ENCODE measurements at regions not wholly inside any gene's neighbourhood (a gene's known extent, or its start where the extent isn't known, plus 50 kb on each side); places are given as distances from the start of the nearest gene placed in this dataset.
A peak's percentile ranks its signal among the peaks of the same experiment; 100 is the strongest.

DNA sequence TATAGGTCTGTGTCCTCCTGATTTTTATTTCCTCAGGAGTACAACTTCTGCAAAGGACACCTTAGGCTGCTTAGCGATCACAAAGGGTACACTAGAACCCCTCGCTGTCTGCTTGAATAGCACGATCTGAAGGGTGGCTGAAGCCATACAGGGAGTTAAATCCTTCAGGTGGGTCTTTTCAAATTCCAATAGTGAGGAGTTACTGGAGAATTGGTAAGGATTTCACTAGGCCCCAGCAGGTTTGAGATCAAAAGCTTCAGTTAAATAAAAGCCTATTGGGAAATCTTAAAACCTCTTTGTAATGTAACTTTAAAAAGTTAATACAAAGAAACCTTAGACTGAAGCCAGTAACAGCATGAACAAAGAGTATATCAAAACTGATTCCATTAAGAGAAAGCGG is 613.1 kb downstream of the ZEB2 start:
- no peak for DNase-seq

DNA sequence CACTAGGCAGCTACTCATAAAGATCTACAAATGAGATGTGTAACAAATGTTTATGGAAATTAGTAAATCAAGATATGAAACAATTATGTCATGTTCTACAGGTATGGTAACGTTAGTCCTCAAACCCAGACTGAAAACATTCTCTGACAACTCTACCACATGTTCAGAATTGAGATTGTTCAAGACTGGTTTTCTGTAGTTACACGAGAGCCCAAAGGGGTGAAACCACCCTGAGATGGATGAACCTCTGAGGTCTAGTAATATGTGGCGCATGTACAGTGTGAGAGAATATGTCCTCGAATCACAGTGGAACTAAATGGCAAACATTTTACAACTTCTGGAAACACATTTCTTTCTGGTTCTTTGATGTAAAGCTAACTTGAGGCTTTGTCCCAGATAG is 614.3 kb downstream of the ZEB2 start:
- no peak for DNase-seq

DNA sequence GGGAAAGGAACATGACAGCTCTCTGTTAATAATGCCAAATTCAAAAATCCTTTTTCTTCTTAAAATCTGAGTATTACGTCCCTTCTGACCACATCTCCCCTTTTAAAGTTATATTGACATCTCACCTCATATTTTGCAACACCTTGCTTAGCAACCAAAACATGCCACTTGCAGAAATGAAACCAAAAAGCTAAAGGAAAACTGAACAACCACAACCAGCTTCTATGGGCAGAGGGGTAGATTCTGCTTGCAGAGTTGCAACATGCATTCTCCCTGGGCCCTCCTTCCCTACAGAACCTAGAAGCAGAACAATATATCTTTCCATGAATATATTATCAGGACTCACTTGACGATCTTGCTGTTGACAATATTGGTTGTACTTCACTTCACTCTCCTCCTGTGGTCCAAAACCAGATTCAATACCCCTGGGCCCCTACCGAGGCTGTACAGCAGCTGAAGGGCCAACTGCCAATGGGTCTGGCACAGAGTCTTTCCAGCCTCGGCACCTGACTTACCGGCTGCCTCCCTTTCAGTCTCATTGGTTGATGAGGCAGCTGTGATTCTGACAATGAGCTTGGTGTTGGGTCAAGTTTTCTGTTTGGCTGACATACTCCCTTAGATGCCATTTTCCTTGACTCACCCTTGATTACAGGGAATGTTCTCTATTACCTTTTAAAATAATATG is 616.6 kb downstream of the ZEB2 start:
- peak; percentile 6 to 47 for DNase-seq

DNA sequence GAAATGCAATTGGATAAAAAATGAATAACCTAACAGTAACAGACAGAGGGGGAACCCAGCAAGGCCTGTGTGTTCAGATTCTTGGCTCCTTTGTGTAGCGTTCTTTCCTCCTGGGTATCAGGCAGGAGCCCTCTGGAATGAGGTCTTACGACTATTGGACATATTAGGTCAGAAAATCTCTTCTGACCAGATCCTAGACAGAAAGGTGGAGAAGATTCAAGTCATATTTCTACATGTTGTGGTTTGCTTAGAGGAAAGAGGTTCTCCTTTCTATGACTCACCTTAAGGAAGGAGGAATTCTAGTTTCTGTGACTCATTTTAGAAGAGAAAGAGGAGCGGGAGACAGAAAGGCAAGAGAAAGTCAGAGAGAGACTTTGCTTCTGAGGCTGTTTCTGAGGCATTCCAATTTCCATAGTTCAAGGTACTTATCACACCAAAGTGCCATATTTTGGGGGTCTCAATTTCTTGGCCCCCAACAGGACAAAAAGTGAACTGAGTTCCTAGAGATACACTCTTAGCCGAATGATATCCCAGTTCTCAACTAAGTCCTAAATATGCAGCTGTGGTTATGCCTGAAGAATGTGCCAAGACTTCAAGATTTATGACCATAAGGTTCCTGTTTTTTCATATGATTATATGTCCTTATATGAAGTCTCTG is 618.6 kb downstream of the ZEB2 start:
- DNase-seq = peak in 1 of 2 donors; percentile 14

DNA sequence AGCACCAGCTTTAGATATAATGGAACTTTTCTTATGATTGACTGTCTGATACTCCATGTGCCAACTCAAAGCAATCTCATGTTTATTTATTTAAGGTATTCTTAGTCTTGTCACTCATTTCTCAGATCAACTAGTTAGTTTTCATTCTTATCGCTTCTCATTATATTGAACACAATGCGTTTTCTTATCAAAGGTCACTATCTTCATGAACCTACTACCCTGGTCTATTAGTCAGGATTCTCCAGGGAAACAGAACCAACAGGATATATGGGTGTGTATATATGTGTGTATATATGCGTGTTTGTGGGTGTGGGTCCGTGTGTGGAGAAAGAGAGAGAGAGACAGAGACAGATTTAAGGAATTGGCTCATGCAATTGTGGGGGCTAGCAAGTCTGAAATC is 619.9 kb downstream of the ZEB2 start:
- no peak for DNase-seq

DNA sequence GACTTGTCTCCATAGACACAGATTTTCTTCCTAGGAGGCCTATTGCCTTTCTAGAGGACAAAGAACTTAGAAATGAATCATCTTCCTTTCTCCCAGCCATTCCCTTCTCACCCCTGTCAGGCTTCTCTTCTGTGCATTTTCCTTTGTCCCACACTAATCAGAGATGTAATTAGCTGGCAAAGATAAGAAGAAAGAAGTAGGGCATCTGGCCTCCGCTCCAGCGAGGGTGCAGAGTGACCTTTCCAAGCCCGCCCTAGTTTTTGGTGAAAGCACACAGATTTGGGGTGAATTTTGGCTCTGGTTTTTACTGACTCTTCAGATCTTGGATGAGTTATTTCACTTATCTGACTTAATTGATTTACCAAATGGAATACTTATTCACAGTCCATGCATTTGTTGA is 626.5 kb downstream of the ZEB2 start:
- DNase-seq = no peak

DNA sequence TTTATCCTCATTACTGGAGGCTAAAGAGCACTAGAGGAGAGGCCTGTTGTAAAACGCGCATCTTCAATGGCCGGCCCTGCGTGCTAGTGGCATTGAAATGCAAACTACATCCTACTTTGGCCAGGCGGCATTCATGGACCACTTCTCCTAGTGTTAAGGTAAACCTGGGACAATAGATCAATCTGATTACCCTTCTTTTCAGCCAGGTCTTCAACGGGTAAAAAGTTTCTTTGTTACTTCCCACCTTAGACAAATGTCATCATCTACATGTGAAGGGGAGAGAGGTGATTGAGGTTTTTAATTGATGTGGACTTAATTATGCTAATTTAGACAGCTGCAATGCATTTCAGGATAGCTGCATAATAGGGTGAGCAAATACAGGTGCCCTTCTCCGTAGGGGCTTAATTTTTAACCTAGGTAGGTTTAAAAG is 628.0 kb downstream of the ZEB2 start:
- no peak for DNase-seq

DNA sequence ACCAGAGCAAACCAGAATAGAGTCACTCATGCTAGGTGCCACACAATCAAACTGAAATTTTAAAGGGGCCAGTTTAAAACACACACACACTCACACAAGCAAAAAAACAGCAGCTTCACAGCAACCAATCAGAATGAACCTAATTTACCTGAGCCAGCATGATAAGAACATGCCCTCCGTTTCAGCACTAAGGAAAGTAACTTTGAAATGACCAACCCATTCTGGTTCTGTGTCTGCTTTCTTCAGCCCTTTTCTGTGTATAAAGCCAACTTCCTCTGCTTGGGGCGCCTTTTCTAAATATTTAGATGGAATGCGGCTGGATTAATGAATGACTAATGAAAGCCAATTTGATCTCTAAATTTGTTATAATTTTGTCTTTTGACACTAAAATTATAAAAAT is 629.1 kb downstream of the ZEB2 start:
- no peak for DNase-seq

DNA sequence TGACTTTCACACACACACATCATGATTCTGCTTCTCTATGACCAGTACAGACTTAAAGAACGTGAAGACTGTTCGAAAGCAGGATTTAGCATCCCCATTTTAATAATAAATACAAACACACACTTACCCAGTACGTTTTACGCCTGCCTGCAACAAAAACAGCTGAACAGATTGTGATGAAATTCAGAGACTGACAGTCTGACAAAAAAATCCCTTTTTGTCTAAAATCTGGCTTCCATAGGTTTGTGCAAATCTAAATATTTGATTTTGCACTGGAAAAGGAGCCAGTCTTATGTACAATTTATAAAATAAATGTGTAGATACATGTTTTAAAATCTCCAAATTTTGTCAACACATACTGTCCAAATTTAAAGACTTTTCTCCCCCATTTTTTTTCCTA is 630.7 kb downstream of the ZEB2 start:
- DNase-seq = no peak

DNA sequence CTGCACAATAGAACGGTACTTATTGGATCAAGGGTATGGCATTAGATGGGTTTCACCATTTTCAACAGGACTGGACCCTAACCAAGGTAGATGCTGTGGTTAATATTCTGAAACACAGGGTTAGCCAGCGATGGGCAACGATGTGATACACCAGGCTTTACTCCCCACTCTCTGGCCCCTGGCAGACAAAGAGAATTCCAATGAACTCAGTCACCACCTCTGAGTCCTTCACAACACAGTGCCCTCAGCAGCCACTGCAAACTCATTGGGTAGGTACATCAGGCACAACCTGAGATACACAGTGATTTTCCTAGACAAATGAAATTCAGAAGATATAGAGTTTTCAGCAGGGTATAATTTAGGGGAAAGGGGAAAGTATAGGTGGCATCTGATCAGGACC is 634.5 kb downstream of the ZEB2 start:
- no peak for DNase-seq

DNA sequence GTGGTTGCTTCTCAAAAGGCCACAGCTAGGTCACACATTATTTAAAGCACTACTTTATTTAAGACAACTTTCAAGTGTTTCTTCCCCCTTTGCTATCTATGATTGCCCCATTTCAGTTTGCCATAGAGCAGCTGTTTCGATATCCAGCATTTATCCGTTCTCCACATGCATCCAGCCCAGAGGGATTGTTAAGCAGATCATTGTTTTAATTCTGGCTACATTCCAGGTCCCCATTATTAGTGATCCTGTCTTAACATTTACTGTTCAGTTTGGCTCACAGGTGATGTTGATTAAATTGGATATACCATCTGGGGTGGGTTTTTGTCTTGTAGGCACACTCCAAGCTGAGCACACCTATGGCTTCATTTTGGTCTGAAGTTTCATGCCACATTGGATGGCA is 638.7 kb downstream of the ZEB2 start:
- no peak for DNase-seq

DNA sequence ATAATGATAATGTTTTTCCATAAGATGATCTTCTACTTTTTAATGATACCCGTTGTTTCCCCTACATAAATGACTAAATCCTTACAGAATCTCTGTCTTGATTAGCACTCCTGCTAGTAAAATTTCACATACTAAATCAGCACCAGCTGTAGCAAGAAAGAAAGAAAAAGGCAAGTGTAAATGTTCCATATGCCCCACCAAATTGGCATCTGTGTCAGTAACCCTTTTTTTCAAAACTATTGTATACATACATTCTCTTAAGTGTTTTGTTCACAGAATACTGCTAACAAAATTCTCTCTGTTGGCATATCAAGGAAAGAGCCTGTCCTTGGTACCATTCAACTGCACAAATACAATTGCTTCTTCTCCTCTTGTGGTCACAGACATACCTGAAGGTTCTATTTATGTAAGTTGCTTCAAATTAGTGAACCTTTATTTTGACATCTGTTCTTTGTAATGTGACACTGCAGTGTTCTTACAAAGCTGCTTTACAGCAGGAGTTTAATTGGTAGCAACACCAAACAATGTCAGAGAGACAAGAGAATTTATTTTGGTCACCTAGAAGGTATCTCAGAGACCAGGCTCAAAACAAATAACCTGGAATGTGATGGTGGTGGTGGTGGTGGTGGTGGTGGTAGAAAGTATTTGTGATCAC is 641.9 kb downstream of the ZEB2 start:
- no peak for DNase-seq

DNA sequence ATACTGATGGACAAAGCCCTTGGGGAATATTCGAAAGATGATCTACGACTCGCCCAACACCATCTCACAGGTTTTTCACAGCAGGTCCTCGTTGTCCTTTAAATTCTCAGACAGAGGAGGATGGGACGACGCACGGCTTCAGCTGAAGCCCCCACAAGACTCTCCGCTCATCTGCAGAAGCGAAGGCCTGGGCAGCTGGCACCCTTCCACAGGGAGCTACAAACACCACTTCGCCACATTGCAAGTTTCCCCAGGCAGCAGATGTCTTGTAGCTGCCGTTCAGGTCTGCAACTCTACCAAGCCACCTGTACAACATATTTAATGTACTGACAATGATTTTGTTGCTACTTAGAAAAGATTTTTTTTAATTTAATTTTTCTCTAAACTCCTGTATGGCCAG is 642.9 kb downstream of the ZEB2 start:
- DNase-seq = no peak

DNA sequence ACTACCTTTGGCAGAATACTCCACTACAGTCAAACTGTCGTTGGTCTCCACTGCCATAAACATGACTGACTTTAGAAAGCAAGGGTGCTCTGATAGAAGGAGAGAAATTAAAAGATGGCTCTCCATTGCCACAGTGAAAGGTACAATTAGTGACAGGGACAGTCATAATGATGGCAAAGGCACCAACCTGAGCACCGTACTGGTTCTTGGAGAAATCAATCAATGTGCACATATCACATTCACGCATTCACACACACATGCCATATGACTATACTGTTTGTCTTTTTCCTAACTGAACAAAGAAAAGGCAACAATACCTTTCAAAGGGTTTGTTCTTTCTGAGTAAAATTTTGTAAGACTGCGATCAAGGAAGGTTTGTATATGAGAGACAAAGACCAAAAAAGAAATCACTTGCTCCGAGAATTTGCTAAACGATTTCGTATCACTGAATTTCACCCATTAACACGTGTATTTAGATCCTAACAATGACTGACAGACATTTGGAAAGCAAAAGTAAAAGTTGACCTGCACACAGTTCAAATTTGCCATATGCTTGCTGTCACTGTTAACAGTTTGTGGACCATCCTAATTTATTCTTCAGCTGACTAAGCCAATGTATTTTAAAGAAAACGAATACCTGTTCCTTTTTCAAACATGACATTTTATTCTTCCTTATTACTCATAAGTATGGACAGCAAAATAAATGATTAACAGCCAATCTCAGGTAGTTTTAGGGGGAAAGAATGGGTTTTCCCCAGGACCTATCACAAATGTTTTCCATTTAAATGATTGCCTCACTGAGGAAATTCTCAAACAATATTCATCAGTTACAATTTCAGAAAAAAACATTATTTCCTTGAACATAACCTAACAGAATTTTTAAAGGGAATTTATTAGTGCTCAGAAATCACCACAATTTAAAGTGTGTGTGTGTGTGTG is 644.4 kb downstream of the ZEB2 start:
- no peak for DNase-seq

DNA sequence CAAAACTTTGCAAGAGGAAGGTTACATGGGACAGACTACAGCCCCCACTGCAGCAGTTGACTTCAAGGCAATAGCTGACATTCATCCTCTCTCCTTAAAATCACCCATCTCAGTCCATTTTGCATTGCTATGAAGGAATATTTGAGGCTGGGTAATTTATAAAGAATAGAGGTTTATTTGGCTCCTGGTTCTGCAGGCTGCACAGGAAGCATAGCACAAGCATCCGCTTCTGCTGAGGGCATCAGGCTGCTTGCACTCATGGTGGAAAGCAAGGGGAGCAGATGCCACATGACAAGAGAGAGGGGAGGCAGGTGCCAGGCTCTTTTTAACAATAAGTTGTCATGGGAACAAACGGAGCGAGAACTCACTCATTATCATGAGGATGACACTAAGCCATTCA is 646.0 kb downstream of the ZEB2 start:
- DNase-seq = no peak

DNA sequence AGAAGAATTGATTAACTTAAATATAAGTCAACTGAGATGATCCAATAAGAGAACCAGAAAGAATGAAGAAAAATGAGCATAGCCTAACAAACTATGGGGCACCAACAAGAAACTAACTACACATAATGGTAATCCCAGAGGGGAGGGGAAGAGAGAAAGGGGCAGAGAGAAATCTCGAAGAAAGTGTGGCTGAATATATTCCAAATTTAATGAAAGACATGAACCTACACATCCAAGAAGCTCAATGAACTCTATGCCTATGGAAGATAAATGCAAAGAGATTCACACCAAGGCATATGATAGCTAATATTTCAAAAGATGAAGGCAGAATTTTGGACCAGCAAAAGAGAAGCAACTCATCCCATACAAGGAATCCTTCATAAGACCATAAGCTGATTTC is 649.2 kb downstream of the ZEB2 start:
- DNase-seq = no peak

DNA sequence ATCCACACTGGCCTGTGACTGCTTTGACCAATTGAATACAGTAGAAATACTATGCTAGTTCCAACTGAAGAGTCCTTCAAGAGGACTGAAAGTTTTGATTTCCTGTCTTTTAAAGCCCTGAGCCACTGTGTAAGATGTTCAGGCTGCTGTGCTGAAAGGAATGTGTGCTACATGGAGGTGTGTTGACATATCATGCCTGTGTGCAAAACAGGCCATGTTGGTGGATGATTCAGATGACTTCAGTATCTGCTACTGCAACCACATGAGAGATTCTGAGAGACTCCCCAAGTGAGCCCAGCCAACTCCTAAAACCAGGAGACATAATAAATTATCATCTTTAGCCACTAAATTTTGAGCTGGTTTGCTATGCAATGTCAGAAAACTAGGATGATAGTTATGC is 662.9 kb downstream of the ZEB2 start:
- no peak for DNase-seq

DNA sequence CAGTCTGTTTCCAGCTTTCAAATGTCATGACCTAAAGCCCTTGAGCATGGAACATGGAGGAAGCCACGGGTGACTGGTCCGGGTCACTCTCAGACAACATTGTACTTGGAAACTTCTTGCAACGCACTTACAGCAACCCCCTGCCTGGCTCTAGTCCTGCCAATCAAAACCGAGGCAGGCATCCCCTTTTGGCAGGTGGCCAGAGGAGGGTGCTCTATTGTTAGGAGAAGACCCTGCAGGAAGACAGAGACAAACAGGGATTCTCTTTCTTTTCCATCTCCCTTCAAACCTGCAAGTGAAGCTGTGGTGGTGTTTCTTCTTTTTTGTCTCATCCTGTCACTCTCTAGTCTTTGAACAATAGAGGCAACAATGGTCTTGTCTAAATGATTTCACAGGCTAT is 667.2 kb downstream of the ZEB2 start:
- DNase-seq = no peak

DNA sequence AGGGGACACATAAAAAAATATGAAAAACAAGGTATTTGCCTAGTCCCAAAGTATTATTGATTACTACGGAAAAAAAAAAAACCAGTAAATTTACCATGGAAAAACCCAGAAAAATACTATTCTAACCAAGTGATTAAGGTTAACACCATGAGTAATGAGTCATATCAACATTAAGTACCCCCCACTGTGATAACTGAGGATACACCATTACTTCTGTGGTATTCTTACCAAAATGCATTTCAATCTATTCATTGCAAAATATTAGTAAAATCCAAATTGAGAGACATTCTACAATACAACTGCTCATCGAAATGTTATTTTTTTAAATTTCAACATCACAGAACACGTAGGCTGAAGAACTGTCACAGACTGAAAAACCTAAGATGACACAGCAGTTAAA is 669.8 kb downstream of the ZEB2 start:
- no peak for DNase-seq

DNA sequence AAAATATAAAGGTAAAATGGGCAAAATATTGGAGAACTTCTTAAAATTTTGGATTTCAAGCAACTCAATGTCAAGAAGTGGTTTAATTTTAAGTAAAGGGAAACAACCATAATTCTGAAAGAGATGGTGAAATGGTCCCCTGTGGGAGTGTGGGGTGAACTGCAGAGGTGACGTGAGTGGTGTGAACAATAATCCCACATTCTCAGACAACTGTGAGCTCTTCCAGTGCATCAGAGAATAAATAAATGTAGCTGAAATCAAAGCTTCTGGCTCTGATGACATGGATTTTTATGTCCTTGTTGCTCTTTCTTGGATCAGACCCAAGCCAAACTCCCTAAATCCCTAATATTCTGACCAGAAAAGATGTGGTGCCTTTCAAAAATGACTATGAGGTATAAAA is 672.7 kb downstream of the ZEB2 start:
- no peak for DNase-seq

DNA sequence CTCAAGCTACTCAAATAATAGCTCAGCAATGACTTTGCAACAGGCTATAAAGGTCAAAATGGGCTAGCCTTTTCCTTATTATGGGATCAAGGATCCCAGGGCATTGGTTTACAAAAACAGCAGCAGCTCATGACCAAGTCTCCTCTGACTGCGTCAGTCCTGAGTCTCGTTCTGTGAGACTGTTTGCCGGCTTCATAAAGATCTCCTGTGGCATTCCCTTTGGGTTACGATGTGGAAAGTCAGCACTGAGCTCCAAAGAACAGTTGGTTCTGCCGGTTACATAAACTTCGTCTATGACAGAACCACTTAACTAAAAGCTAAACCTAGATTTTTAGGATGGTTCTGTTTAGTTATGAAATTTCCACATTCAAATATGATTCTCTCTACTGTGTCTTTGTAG is 674.9 kb downstream of the ZEB2 start:
- DNase-seq = no peak

DNA sequence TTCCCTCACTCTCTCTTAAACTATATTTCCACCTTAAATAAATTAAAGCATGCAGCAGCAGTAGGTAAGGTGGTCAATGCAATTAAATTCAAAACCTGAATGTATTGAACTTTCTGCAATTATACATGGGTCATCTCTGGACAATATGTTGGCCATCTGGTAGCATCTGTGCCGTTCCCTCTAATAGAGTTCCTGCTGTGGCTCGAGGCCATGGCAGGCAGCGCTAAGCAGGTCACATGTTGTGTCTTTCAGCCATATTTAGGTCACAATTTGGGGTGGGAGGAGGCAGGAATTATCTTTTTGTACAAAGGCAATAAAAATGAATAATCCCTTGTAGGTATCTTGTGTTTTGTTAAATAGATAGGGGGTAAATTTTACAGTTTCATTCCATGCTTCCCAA is 676.2 kb downstream of the ZEB2 start:
- no peak for DNase-seq

DNA sequence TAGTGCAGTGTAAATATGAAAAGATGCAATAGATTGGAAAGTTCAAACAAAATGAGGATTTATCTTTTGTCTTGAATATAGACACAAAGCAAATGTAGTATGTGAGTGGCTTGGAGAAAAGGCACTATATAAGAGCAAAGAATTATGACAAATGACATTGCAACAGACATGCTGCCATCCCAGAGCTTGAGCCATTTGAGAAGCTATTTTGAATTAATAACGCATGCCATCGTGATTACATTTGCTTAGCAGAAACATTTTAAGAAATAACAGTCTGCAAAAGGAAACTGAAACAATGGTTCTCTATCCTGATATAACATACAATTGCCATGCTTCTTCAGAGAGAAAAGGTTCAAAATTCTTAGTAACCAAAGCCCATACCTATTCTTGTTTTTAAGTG is 677.1 kb downstream of the ZEB2 start:
- DNase-seq = no peak

Measured in inflammatory macrophage (primary cell).